H1 (cell line): ENCODE measurements at regions not wholly inside any gene's neighbourhood (a gene's known extent, or its start where the extent isn't known, plus 50 kb on each side); places are given as distances from the start of the nearest gene placed in this dataset.

Source experiments
- CTCF ChIA-PET: fragments of 300-600 bp; sonication (Branson Sonifier 250); formaldehyde crosslinking; loops from one replicate; lab custom pipeline; 2021; ENCODE audit not compliant: partially characterized antibody; lab: Charles Lee
- POLR2A ChIA-PET: fragments of 300-600 bp; sonication (Branson Sonifier 250); formaldehyde crosslinking; loops from one replicate; lab custom pipeline; 2021; ENCODE audit warnings: inconsistent platforms; ENCODE audit not compliant: partially characterized antibody; lab: Charles Lee
- DNase-seq, 2 experiments: peaks; one replicate each; pipeline versions ENCODE4 v3.0.0 to v3.0.0-alpha.2; 2010 to 2022; ENCODE audit warnings: low spot score in 2 of 2, low read depth in 1 of 2, mixed read lengths in 1 of 2
- FAIRE-seq: peaks from 2 replicates; lab custom pipeline; 2011; peaks lifted over from hg19 to GRCh38; lab: Jason Lieb, UNC
- H2AFZ ChIP-seq: 2 replicates; pipeline ENCODE4 v1.8.1; 2012; ENCODE audit warnings: low read length, inconsistent platforms
- H2AK5ac ChIP-seq: 2 replicates; pipeline ENCODE4 v1.6.1; 2013; ENCODE audit warnings: low read depth, low read length
- H2BK120ac ChIP-seq: replicated peaks from 2 replicates; pipeline ENCODE3; 2013; ENCODE audit warnings: low read depth, low read length, inconsistent platforms
- H2BK12ac ChIP-seq: 2 replicates; pipeline ENCODE4 v1.6.1; 2013; ENCODE audit warnings: low read depth, low read length
- H2BK15ac ChIP-seq: 2 replicates; pipeline ENCODE4 v1.6.1; 2013; ENCODE audit warnings: low read length
- H2BK20ac ChIP-seq: 2 replicates; pipeline ENCODE4 v1.6.1; 2013; ENCODE audit warnings: low read length
- H2BK5ac ChIP-seq: 2 replicates; pipeline ENCODE4 v1.6.1; 2013; ENCODE audit warnings: low read depth, low read length
- H3K14ac ChIP-seq: 2 replicates; pipeline ENCODE4 v1.6.1; 2013; ENCODE audit warnings: inconsistent platforms; ENCODE audit not compliant: insufficient read length
- H3K18ac ChIP-seq: 2 replicates; pipeline ENCODE4 v1.6.1; 2013; ENCODE audit warnings: low read length; ENCODE audit errors: extremely low read depth
- H3K23ac ChIP-seq: 2 replicates; pipeline ENCODE4 v1.6.1; 2013; ENCODE audit warnings: inconsistent platforms; ENCODE audit not compliant: insufficient read length
- H3K23me2 ChIP-seq: 2 replicates; pipeline ENCODE4 v1.6.1; 2013; ENCODE audit warnings: low read depth, low read length
- H3K27ac ChIP-seq: 2 replicates; pipeline ENCODE4 v1.6.1; 2011; ENCODE audit warnings: low read depth, low read length, inconsistent platforms
- H3K27me3 ChIP-seq, 4 experiments: replicated peaks in 1 of 4; 1 replicate in 1 of 4; 2 replicates in 3 of 4; pipeline versions ENCODE4 v1.6.1 to v1.8.1; 2011 to 2013; ENCODE audit warnings: low read length in 3 of 4, mild to moderate bottlenecking in 3 of 4, inconsistent platforms in 2 of 4, mixed read lengths in 2 of 4, moderate library complexity in 1 of 4; ENCODE audit not compliant: control insufficient read depth in 3 of 4, insufficient read depth in 3 of 4; ENCODE audit errors: extremely low read depth in 1 of 4
- H3K36me3 ChIP-seq, 4 experiments: 2 replicates each; pipeline versions ENCODE4 v1.6.1 to v1.8.1; 2011 to 2013; ENCODE audit warnings: mild to moderate bottlenecking in 4 of 4, low read length in 3 of 4, moderate library complexity in 2 of 4, control low read depth in 1 of 4, inconsistent platforms in 1 of 4; ENCODE audit not compliant: insufficient read depth in 4 of 4, control insufficient read depth in 2 of 4
- H3K4ac ChIP-seq: replicated peaks from 2 replicates; pipeline ENCODE3; 2013; ENCODE audit warnings: low read length, low read depth, mixed read lengths, inconsistent platforms; ENCODE audit not compliant: insufficient read length
- H3K4me1 ChIP-seq, 4 experiments: replicated peaks in 1 of 4; 1 replicate in 1 of 4; 2 replicates in 3 of 4; pipeline versions ENCODE4 v1.6.1 to v1.8.1; 2011 to 2013; ENCODE audit warnings: low read length in 3 of 4, inconsistent platforms in 2 of 4, mixed read lengths in 1 of 4; ENCODE audit not compliant: insufficient read depth in 4 of 4, control insufficient read depth in 3 of 4
- H3K4me2 ChIP-seq, 2 experiments: 2 replicates each; pipeline versions ENCODE4 v1.6.1 to v1.8.1; 2011 to 2013; ENCODE audit warnings: low read depth in 2 of 2, low read length in 2 of 2, control low read depth in 1 of 2, inconsistent platforms in 1 of 2, mild to moderate bottlenecking in 1 of 2; ENCODE audit not compliant: insufficient read depth in 1 of 2
- H3K4me3 ChIP-seq, 4 experiments: fragments of 200-600, 300-600 bp in 1 of 4; sonication (generic), shearing (Covaris generic), sonication (Bioruptor Twin) in 1 of 4; 2 replicates each; pipeline versions ENCODE4 v1.5.1 to v1.8.1; 2011 to 2016; ENCODE audit warnings: low read length in 4 of 4, low read depth in 3 of 4, control low read depth in 2 of 4, inconsistent platforms in 2 of 4, mild to moderate bottlenecking in 2 of 4, mixed read lengths in 1 of 4, moderate library complexity in 1 of 4; ENCODE audit not compliant: insufficient read depth in 2 of 4; ENCODE audit errors: extremely low read depth in 1 of 4
- H3K56ac ChIP-seq: replicated peaks from 2 replicates; pipeline ENCODE3; 2013; ENCODE audit warnings: low read depth, mild to moderate bottlenecking, mixed read lengths, low read length, inconsistent platforms; ENCODE audit not compliant: insufficient read length
- H3K79me1 ChIP-seq: 2 replicates; pipeline ENCODE4 v1.6.1; 2013; ENCODE audit warnings: low read depth, low read length, control low read depth
- H3K79me2 ChIP-seq, 2 experiments: 2 replicates each; pipeline versions ENCODE4 v1.6.1 to v1.8.1; 2012 to 2013; ENCODE audit warnings: low read length in 2 of 2, mild to moderate bottlenecking in 2 of 2, inconsistent platforms in 1 of 2; ENCODE audit not compliant: insufficient read depth in 2 of 2, control insufficient read depth in 1 of 2
- H3K9ac ChIP-seq, 4 experiments: replicated peaks in 1 of 4; 1 replicate in 1 of 4; 2 replicates in 3 of 4; pipeline versions ENCODE4 v1.6.1 to v1.8.1; 2011 to 2013; ENCODE audit warnings: low read depth in 3 of 4, low read length in 3 of 4, control low read depth in 2 of 4, mild to moderate bottlenecking in 2 of 4, moderate library complexity in 2 of 4, inconsistent platforms in 1 of 4; ENCODE audit errors: extremely low read depth in 1 of 4
- H3K9me3 ChIP-seq, 2 experiments: 2 replicates each; pipeline versions ENCODE4 v1.6.1 to v1.8.1; 2012 to 2013; ENCODE audit warnings: mild to moderate bottlenecking in 2 of 2, moderate library complexity in 2 of 2, control low read depth in 1 of 2, inconsistent platforms in 1 of 2, low read depth in 1 of 2, low read length in 1 of 2, mixed read lengths in 1 of 2; ENCODE audit not compliant: insufficient read depth in 2 of 2
- H4K20me1 ChIP-seq, 2 experiments: replicated peaks in 1 of 2; 2 replicates each; pipeline versions ENCODE3 to v1.8.1; 2011 to 2013; ENCODE audit warnings: inconsistent platforms in 2 of 2, low read length in 2 of 2, mild to moderate bottlenecking in 1 of 2; ENCODE audit not compliant: insufficient read depth in 2 of 2, control insufficient read depth in 1 of 2
- H4K5ac ChIP-seq: 2 replicates; pipeline ENCODE4 v1.6.1; 2013; ENCODE audit warnings: low read length, low read depth, mixed read lengths, inconsistent platforms; ENCODE audit not compliant: insufficient read length
- H4K8ac ChIP-seq: 2 replicates; pipeline ENCODE4 v1.8.0; 2013; ENCODE audit warnings: mild to moderate bottlenecking, moderate library complexity, low read length, inconsistent platforms; ENCODE audit not compliant: insufficient read depth; ENCODE audit errors: extremely low read depth
- H4K91ac ChIP-seq: replicated peaks from 2 replicates; pipeline ENCODE3; 2013; ENCODE audit warnings: low read length, mixed read lengths, inconsistent platforms; ENCODE audit not compliant: insufficient read length
- ZNF274 ChIP-seq: IDR thresholded peaks from 2 replicates; pipeline ENCODE4 v1.7.0; 2012; ENCODE audit warnings: low read length, borderline replicate concordance; ENCODE audit errors: extremely low read depth
- WGBS, 2 experiments: shearing (Covaris generic) in 1 of 2; methylation state at CpG; one replicate each; pipeline versions ENCODE4 v1.1.6 to v1.1.7; 2013 to 2015; ENCODE audit warnings: low lambda C conversion rate in 2 of 2, mixed read lengths in 2 of 2, inconsistent platforms in 1 of 2, low coverage in 1 of 2, missing lambda C conversion rate in 1 of 2; ENCODE audit not compliant: insufficient replicate concordance in 2 of 2, insufficient coverage in 1 of 2, insufficient read length in 1 of 2; ENCODE audit errors: extremely low coverage in 1 of 2, missing lambda C conversion rate in 1 of 2; 5-methylcytosine and 5-hydroxymethylcytosine counted together

DNA sequence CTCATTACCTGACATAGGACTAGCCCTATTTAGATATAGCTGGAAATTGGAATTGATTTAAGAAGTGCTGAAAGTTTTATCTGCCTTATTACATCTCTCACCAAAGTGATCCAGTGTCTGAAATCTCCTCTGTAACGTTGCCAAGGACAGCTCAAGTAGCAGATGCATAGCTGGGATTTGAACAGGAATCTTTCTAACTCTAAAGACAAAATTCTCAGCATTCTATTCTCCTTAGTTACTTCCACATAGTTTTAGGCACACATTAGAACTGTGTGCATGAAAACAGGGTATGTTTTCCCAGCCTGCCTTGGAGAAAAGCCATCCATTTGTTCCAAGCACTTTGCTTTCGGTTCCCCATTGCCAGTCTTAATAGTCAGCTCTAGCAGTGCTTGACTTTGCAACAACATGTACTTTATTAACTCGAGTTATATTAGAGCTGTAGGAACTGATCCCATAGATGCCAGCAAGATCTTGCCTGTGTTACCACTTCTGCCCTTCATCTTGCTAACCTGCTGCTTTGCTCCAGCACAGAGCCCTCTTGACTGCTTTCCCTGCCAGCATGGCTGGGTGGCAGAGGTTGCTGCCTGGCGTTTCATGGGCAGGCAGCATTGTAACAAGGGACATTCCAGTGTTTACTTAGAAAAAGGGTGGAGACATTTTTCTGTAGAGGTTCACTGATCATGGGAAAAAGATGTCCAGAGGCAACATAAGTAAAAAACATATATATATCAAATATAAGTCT lies 56.1 kb upstream of the STMND1 start:
- POLR2A ChIA-PET: no interaction called here
- no peak overlapping the region for H4K8ac ChIP-seq
- no peak overlapping the region for H2BK120ac ChIP-seq
- H3K56ac ChIP-seq: no peak overlapping the region
- no peak overlapping the region for H4K91ac ChIP-seq
- FAIRE-seq: no peak
- H2BK20ac ChIP-seq: no peak overlapping the region
- no peak overlapping the region for H3K9ac ChIP-seq
- H3K14ac ChIP-seq: no peak overlapping the region
- H3K4me2 ChIP-seq: no peak overlapping the region
- no peaks in the 10 kb centered on the region for H3K36me3 ChIP-seq
- peak overlapping the region; percentile 80; the same call in 1 of the 2 replicates for H2AFZ ChIP-seq
- H3K4me1 ChIP-seq: no peaks in the 10 kb centered on the region
- H2BK12ac ChIP-seq: no peak overlapping the region
- no peak overlapping the region for H4K5ac ChIP-seq
- no peak overlapping the region for H3K4ac ChIP-seq
- no peak overlapping the region for H3K4me3 ChIP-seq
- H3K23ac ChIP-seq: no peak overlapping the region
- no peak overlapping the region for H3K18ac ChIP-seq
- no peak for TF ChIP-seq ZNF274
- TF ChIP-seq, all 59 proteins: peak for 0
- whole genome bisulfite sequencing, 2 experiments: 81% methylated on average over 4 of the region's 4 CpGs; no CpG with 5 or more reads in 1 of the 2 experiments
- no peaks in the 10 kb centered on the region for H3K27me3 ChIP-seq
- no peaks in the 10 kb centered on the region for H4K20me1 ChIP-seq
- H3K79me1 ChIP-seq: no peaks in the 10 kb centered on the region
- H3K27ac ChIP-seq: no peak overlapping the region
- no peaks in the 10 kb centered on the region for H3K23me2 ChIP-seq
- no peaks in the 10 kb centered on the region for H3K9me3 ChIP-seq
- no peak overlapping the region for H2BK5ac ChIP-seq
- H3K79me2 ChIP-seq: no peaks in the 10 kb centered on the region
- H2AK5ac ChIP-seq: no peak overlapping the region
- CTCF ChIA-PET: no interaction called here
- H2BK15ac ChIP-seq: no peak overlapping the region
- DNase-seq: no peak
